ENCODE measurements at regions not wholly inside any gene's neighbourhood (a gene's known extent, or its start where the extent isn't known, plus 50 kb on each side); places are given as distances from the start of the nearest gene placed in this dataset.

- no peaks in the 10 kb centered on the region for H3K4me1 Mint-ChIP-seq
- no peak overlapping the region for H3K27ac Mint-ChIP-seq
- H3K9me3 Mint-ChIP-seq = no peaks in the 10 kb centered on the region
Observed at GRCh38 chr13:47843005-47843404, 158.1 kb downstream of the SUCLA2 start.

GRCh38 chr13:47841151-47841550, 159.9 kb downstream of the SUCLA2 start:
- Mint-ChIP-seq H3K4me1 (no peaks in the 10 kb centered on the region), H3K4me3 (no peak overlapping the region), H3K27ac (no peak overlapping the region), H3K9me3 (no peaks in the 10 kb centered on the region), H3K36me3 (ENCODE audit: low read depth) (no peaks in the 10 kb centered on the region), H3K27me3 (no peaks in the 10 kb centered on the region)
- intact Hi-C loops (cut with micrococcal nuclease) = no loop called here
- DNase-seq = no peak

More at GRCh38 chr13:47843005-47843404, 158.1 kb downstream of the SUCLA2 start:
- no peak for DNase-seq
- Mint-ChIP-seq H3K4me3 (no peak overlapping the region), H3K36me3 (ENCODE audit: low read depth) (no peaks in the 10 kb centered on the region), H3K27me3 (no peaks in the 10 kb centered on the region)
- intact Hi-C loops (cut with micrococcal nuclease) = no loop called here

GRCh38 chr13:47837906-47838305, 163.2 kb downstream of the SUCLA2 start:
- H3K4me1 Mint-ChIP-seq = no peaks in the 10 kb centered on the region
- H3K27ac Mint-ChIP-seq = no peak overlapping the region
- intact Hi-C loops (cut with micrococcal nuclease) = no loop called here
- no peaks in the 10 kb centered on the region for H3K27me3 Mint-ChIP-seq
- DNase-seq = no peak
- H3K9me3 Mint-ChIP-seq = no peaks in the 10 kb centered on the region
- H3K4me3 Mint-ChIP-seq = no peak overlapping the region
- no peaks in the 10 kb centered on the region for H3K36me3 Mint-ChIP-seq (ENCODE audit: low read depth)

- DNase-seq = no peak
- Mint-ChIP-seq H3K36me3 (ENCODE audit: low read depth) (no peaks in the 10 kb centered on the region), H3K9me3 (no peaks in the 10 kb centered on the region), H3K27ac (no peak overlapping the region), H3K4me3 (no peak overlapping the region), H3K4me1 (no peaks in the 10 kb centered on the region), H3K27me3 (peaks cover under 1% of the 10 kb centered on the region)
- intact Hi-C loops (cut with micrococcal nuclease) = no loop called here
Observed at GRCh38 chr13:47837104-47837880, 163.8 kb downstream of the SUCLA2 start.

- DNase-seq = no peak
- Mint-ChIP-seq H3K9me3 (no peaks in the 10 kb centered on the region), H3K27me3 (peaks cover 4% of the 10 kb centered on the region), H3K36me3 (ENCODE audit: low read depth) (no peaks in the 10 kb centered on the region), H3K4me1 (no peaks in the 10 kb centered on the region), H3K27ac (no peak overlapping the region), H3K4me3 (no peak overlapping the region)
- intact Hi-C loops (cut with micrococcal nuclease) = no loop called here
Observed at GRCh38 chr13:47835470-47836228, 165.4 kb downstream of the SUCLA2 start.

GRCh38 chr13:47832458-47832972, 168.6 kb downstream of the SUCLA2 start:
- intact Hi-C loops (cut with micrococcal nuclease) = no loop called here
- H3K27ac Mint-ChIP-seq = no peak overlapping the region
- H3K9me3 Mint-ChIP-seq = peaks cover 2% of the 10 kb centered on the region
- peaks cover 4% of the 10 kb centered on the region for H3K27me3 Mint-ChIP-seq
- H3K4me1 Mint-ChIP-seq = no peaks in the 10 kb centered on the region
- no peaks in the 10 kb centered on the region for H3K36me3 Mint-ChIP-seq (ENCODE audit: low read depth)
- no peak for DNase-seq
- no peak overlapping the region for H3K4me3 Mint-ChIP-seq

GRCh38 chr13:47831265-47831664, 169.8 kb downstream of the SUCLA2 start:
- H3K9me3 Mint-ChIP-seq = peaks cover 7% of the 10 kb centered on the region
- peaks cover 4% of the 10 kb centered on the region for H3K27me3 Mint-ChIP-seq
- H3K4me1 Mint-ChIP-seq = no peaks in the 10 kb centered on the region
- intact Hi-C loops (cut with micrococcal nuclease) = no loop called here
- no peak overlapping the region for H3K4me3 Mint-ChIP-seq
- no peak for DNase-seq
- no peaks in the 10 kb centered on the region for H3K36me3 Mint-ChIP-seq (ENCODE audit: low read depth)
- no peak overlapping the region for H3K27ac Mint-ChIP-seq

GRCh38 chr13:47829690-47830089, 171.4 kb downstream of the SUCLA2 start:
- H3K4me3 Mint-ChIP-seq = no peak overlapping the region
- intact Hi-C loops (cut with micrococcal nuclease) = no loop called here
- peaks cover 4% of the 10 kb centered on the region for H3K27me3 Mint-ChIP-seq
- H3K36me3 Mint-ChIP-seq (ENCODE audit: low read depth) = no peaks in the 10 kb centered on the region
- DNase-seq = no peak
- H3K4me1 Mint-ChIP-seq = no peaks in the 10 kb centered on the region
- no peak overlapping the region for H3K27ac Mint-ChIP-seq
- peaks cover 16% of the 10 kb centered on the region for H3K9me3 Mint-ChIP-seq

GRCh38 chr13:47826471-47826870, 174.6 kb downstream of the SUCLA2 start:
- no peaks in the 10 kb centered on the region for H3K27me3 Mint-ChIP-seq
- H3K4me3 Mint-ChIP-seq = no peak overlapping the region
- H3K27ac Mint-ChIP-seq = no peak overlapping the region
- no peak for DNase-seq
- H3K4me1 Mint-ChIP-seq = no peaks in the 10 kb centered on the region
- peaks cover 20% of the 10 kb centered on the region for H3K9me3 Mint-ChIP-seq
- intact Hi-C loops (cut with micrococcal nuclease) = no loop called here
- no peaks in the 10 kb centered on the region for H3K36me3 Mint-ChIP-seq (ENCODE audit: low read depth)

GRCh38 chr13:47822036-47822435, 179.0 kb downstream of the SUCLA2 start:
- H3K36me3 Mint-ChIP-seq (ENCODE audit: low read depth) = no peaks in the 10 kb centered on the region
- H3K4me3 Mint-ChIP-seq = no peak overlapping the region
- H3K27me3 Mint-ChIP-seq = no peaks in the 10 kb centered on the region
- DNase-seq = no peak
- intact Hi-C loops (cut with micrococcal nuclease) = no loop called here
- H3K4me1 Mint-ChIP-seq = no peaks in the 10 kb centered on the region
- peaks cover 18% of the 10 kb centered on the region for H3K9me3 Mint-ChIP-seq
- no peak overlapping the region for H3K27ac Mint-ChIP-seq

- Mint-ChIP-seq H3K36me3 (ENCODE audit: low read depth) (no peaks in the 10 kb centered on the region), H3K27ac (no peak overlapping the region), H3K9me3 (no peaks in the 10 kb centered on the region), H3K4me3 (no peak overlapping the region), H3K27me3 (peaks cover 2% of the 10 kb centered on the region), H3K4me1 (no peaks in the 10 kb centered on the region)
- no peak for DNase-seq
- intact Hi-C loops (cut with micrococcal nuclease) = no loop called here
Observed at GRCh38 chr13:47816831-47817230, 184.2 kb downstream of the SUCLA2 start.

GRCh38 chr13:47813718-47814117, 187.4 kb downstream of the SUCLA2 start:
- no peaks in the 10 kb centered on the region for H3K36me3 Mint-ChIP-seq (ENCODE audit: low read depth)
- intact Hi-C loops (cut with micrococcal nuclease) = no loop called here
- H3K27ac Mint-ChIP-seq = no peak overlapping the region
- H3K27me3 Mint-ChIP-seq = peaks cover 2% of the 10 kb centered on the region
- DNase-seq = no peak
- H3K9me3 Mint-ChIP-seq = no peaks in the 10 kb centered on the region
- H3K4me3 Mint-ChIP-seq = no peak overlapping the region
- no peaks in the 10 kb centered on the region for H3K4me1 Mint-ChIP-seq

- Mint-ChIP-seq H3K27ac (no peak overlapping the region), H3K36me3 (ENCODE audit: low read depth) (no peaks in the 10 kb centered on the region), H3K4me1 (no peaks in the 10 kb centered on the region), H3K27me3 (peaks cover 2% of the 10 kb centered on the region), H3K4me3 (no peak overlapping the region), H3K9me3 (no peaks in the 10 kb centered on the region)
- DNase-seq = no peak
- intact Hi-C loops (cut with micrococcal nuclease) = no loop called here
Observed at GRCh38 chr13:47809411-47809810, 191.7 kb downstream of the SUCLA2 start.

- intact Hi-C loops (cut with micrococcal nuclease) = no loop called here
- Mint-ChIP-seq H3K9me3 (no peaks in the 10 kb centered on the region), H3K36me3 (ENCODE audit: low read depth) (no peaks in the 10 kb centered on the region), H3K4me3 (no peak overlapping the region), H3K27ac (no peak overlapping the region), H3K4me1 (no peaks in the 10 kb centered on the region), H3K27me3 (peaks cover 1% of the 10 kb centered on the region)
- no peak for DNase-seq
Observed at GRCh38 chr13:47803131-47803530, 197.9 kb downstream of the SUCLA2 start.

Data from activated CD4-positive, alpha-beta T cell treated with anti-CD3 and anti-CD28 coated beads, Interleukin-2, amount 10 ng/mL, durations not matched to agents 24 days and 14 days (primary cell).